Thoracic aorta (tissue), 2 donors: ENCODE measurements at regions not wholly inside any gene's neighbourhood (a gene's known extent, or its start where the extent isn't known, plus 50 kb on each side); places are given as distances from the start of the nearest gene placed in this dataset.

Experiments used
- ATAC-seq: fragments of 150-250 bp; one replicate; pipeline ENCODE4 v1.8.0; 2017; ENCODE audit warnings: low read depth; ENCODE audit not compliant: insufficient number of reproducible peaks, low FRiP score
- DNase-seq: peaks from one replicate; pipeline ENCODE4 v3.0.0-alpha.2; 2020; ENCODE audit warnings: low spot score
- H3K27ac ChIP-seq, 2 donors: fragments of 200-600 bp; sonication (generic); 1 replicate in 1 of 2; 2 replicates in 1 of 2; pipeline ENCODE4 v1.5.1; 2016; ENCODE audit warnings: mild to moderate bottlenecking in 2 of 2, moderate library complexity in 2 of 2
- H3K27me3 ChIP-seq: fragments of 200-600 bp; sonication (generic); replicated peaks from 2 replicates; pipeline ENCODE4 v1.6.0; 2016; ENCODE audit warnings: mild to moderate bottlenecking; ENCODE audit not compliant: insufficient read depth
- H3K36me3 ChIP-seq: fragments of 200-600 bp; sonication (generic); one replicate; pipeline ENCODE4 v1.5.1; 2016
- H3K4me1 ChIP-seq, 2 donors: fragments of 200-600 bp; sonication (generic); 1 replicate in 1 of 2; 2 replicates in 1 of 2; pipeline versions ENCODE4 v1.5.1 to v1.6.0; 2016; ENCODE audit warnings: low read depth in 2 of 2, mild to moderate bottlenecking in 1 of 2; ENCODE audit not compliant: control insufficient read depth in 1 of 2
- H3K4me3 ChIP-seq: fragments of 200-600 bp; sonication (generic); 2 replicates; pipeline ENCODE4 v1.5.1; 2016; ENCODE audit warnings: mild to moderate bottlenecking
- H3K9me3 ChIP-seq: fragments of 200-600 bp; sonication (generic); 2 replicates; pipeline ENCODE4 v1.5.1; 2016
- CTCF ChIP-seq: fragments of 200-600 bp; sonication (generic); IDR thresholded peaks from one replicate; pipeline ENCODE4 v1.5.1; 2019; ENCODE audit warnings: antibody characterized with exemption

GRCh38 chr22:44407171-44407986, 90.7 kb downstream of the RTL6 start:
- H3K27ac ChIP-seq = no peak overlapping the region
- ATAC-seq (no peak), DNase-seq (no peak)
- no peaks in the 10 kb centered on the region for H3K36me3 ChIP-seq
- H3K9me3 ChIP-seq = no peaks in the 10 kb centered on the region
- H3K27me3 ChIP-seq = no peaks in the 10 kb centered on the region
- H3K4me1 ChIP-seq = no peaks in the 10 kb centered on the region
- no peak for TF ChIP-seq CTCF
- no peak overlapping the region for H3K4me3 ChIP-seq

GRCh38 chr22:44406341-44407170, 91.5 kb downstream of the RTL6 start:
- no peaks in the 10 kb centered on the region for H3K4me1 ChIP-seq
- TF ChIP-seq CTCF = no peak
- H3K27me3 ChIP-seq = no peaks in the 10 kb centered on the region
- H3K36me3 ChIP-seq = no peaks in the 10 kb centered on the region
- no peak overlapping the region for H3K4me3 ChIP-seq
- H3K27ac ChIP-seq = no peak overlapping the region
- DNase-seq (no peak), ATAC-seq (no peak)
- no peaks in the 10 kb centered on the region for H3K9me3 ChIP-seq

- DNase-seq (no peak), ATAC-seq (no peak)
- Histone ChIP-seq H3K9me3 (no peaks in the 10 kb centered on the region), H3K27me3 (no peaks in the 10 kb centered on the region), H3K36me3 (no peaks in the 10 kb centered on the region), H3K4me3 (no peak overlapping the region), H3K4me1 (no peaks in the 10 kb centered on the region), H3K27ac (no peak overlapping the region)
- no peak for TF ChIP-seq CTCF
Measured at GRCh38 chr22:44405661-44406060, 92.4 kb downstream of the RTL6 start.

GRCh38 chr22:44404341-44405020, 91.7 kb upstream of the SHISAL1 start:
- Histone ChIP-seq H3K27me3 (no peaks in the 10 kb centered on the region), H3K4me1 (no peaks in the 10 kb centered on the region), H3K36me3 (no peaks in the 10 kb centered on the region), H3K9me3 (no peaks in the 10 kb centered on the region), H3K4me3 (no peak overlapping the region), H3K27ac (no peak overlapping the region)
- DNase-seq (no peak), ATAC-seq (no peak)
- no peak for TF ChIP-seq CTCF
